Upper lobe of left lung (tissue), 4 donors: ENCODE measurements at regions not wholly inside any gene's neighbourhood (a gene's known extent, or its start where the extent isn't known, plus 50 kb on each side); places are given as distances from the start of the nearest gene placed in this dataset.

Source experiments
- POLR2AphosphoS5 ChIP-seq, 2 donors: sonication (generic); formaldehyde crosslinking; IDR thresholded peaks; one replicate each; pipeline ENCODE4 v1.5.1; 2017; ENCODE audit warnings: antibody characterized with exemption in 2 of 2
- TF ChIP-seq, protein P1 (sequence below), 6 experiments: fragments of 450-650 bp in 4 of 6; fragments of 200-600 bp in 2 of 6; sonication (generic) in 2 of 6; IDR thresholded peaks; one replicate each; pipeline ENCODE4 v1.5.1; 2016 to 2019; ENCODE audit warnings: antibody characterized with exemption in 6 of 6

- TF ChIP-seq POLR2AphosphoS5 (IDR thresholded peaks at IDR 0.05), result no peak
- TF ChIP-seq, protein P1, sequence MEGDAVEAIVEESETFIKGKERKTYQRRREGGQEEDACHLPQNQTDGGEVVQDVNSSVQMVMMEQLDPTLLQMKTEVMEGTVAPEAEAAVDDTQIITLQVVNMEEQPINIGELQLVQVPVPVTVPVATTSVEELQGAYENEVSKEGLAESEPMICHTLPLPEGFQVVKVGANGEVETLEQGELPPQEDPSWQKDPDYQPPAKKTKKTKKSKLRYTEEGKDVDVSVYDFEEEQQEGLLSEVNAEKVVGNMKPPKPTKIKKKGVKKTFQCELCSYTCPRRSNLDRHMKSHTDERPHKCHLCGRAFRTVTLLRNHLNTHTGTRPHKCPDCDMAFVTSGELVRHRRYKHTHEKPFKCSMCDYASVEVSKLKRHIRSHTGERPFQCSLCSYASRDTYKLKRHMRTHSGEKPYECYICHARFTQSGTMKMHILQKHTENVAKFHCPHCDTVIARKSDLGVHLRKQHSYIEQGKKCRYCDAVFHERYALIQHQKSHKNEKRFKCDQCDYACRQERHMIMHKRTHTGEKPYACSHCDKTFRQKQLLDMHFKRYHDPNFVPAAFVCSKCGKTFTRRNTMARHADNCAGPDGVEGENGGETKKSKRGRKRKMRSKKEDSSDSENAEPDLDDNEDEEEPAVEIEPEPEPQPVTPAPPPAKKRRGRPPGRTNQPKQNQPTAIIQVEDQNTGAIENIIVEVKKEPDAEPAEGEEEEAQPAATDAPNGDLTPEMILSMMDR (IDR thresholded peaks at IDR 0.05), result no peak
These were observed 281.0 kb upstream of the FAT1 start for GRCh38 chr4:187004628-187005027.
